WTC11 (cell line): ENCODE measurements at regions not wholly inside any gene's neighbourhood (a gene's known extent, or its start where the extent isn't known, plus 50 kb on each side); places are given as distances from the start of the nearest gene placed in this dataset.
"Not testable (repeated sequence)": the region's sequence is repeated elsewhere in the genome, so short reads cannot be mapped to it uniquely, and the experiment has no call there.

Experiments
- ATAC-seq: fragments of 200-7000 bp; cut with Tn5 transposase; 2 replicates; pipeline ENCODE4 v1.10.0; 2021; ENCODE audit warnings: mild to moderate bottlenecking, moderate library complexity
- CTCF ChIA-PET: fragments of 300-600 bp; sonication (Branson Sonifier 250); formaldehyde crosslinking; loops from one replicate; lab custom pipeline; 2021; ENCODE audit warnings: antibody characterized with exemption; lab: Charles Lee
- POLR2A ChIA-PET: fragments of 350-600 bp; sonication (Branson Sonifier 250); formaldehyde crosslinking; loops from one replicate; lab custom pipeline; 2021; ENCODE audit warnings: antibody characterized with exemption; lab: Charles Lee
- DNase-seq: peaks from one replicate; pipeline ENCODE4 v3.0.0; 2021; ENCODE audit warnings: low spot score
- H3K27ac Mint-ChIP-seq: 2 replicates; pipeline ENCODE4 v1.8.0; 2021; ENCODE audit warnings: mixed read lengths
- H3K27me3 Mint-ChIP-seq: 2 replicates; pipeline ENCODE4 v1.8.0; 2021; ENCODE audit warnings: low read depth, mild to moderate bottlenecking, moderate library complexity, mixed read lengths
- H3K36me3 Mint-ChIP-seq: 2 replicates; pipeline ENCODE4 v1.8.0; 2021; ENCODE audit warnings: mixed read lengths
- H3K4me1 Mint-ChIP-seq: 2 replicates; pipeline ENCODE4 v1.8.0; 2022; ENCODE audit warnings: mixed read lengths
- H3K4me3 Mint-ChIP-seq: 2 replicates; pipeline ENCODE4 v1.8.0; 2021; ENCODE audit warnings: mild to moderate bottlenecking, moderate library complexity, mixed read lengths
- H3K9me3 Mint-ChIP-seq: 2 replicates; pipeline ENCODE4 v1.8.0; 2021; ENCODE audit warnings: mixed read lengths
- ATF3 ChIP-seq: sonication (generic); formaldehyde crosslinking; conservative IDR thresholded peaks from 2 replicates; pipeline ENCODE4 v1.8.1; 2022; ENCODE audit warnings: mild to moderate bottlenecking, missing genetic modification reagents
- CTCF ChIP-seq: fragments of 200-600 bp; IDR thresholded peaks from 2 replicates; pipeline ENCODE4 v1.8.0; 2022; ENCODE audit warnings: antibody characterized with exemption
- FOXP1 ChIP-seq: sonication (generic); formaldehyde crosslinking; IDR thresholded peaks from 2 replicates; pipeline ENCODE4 v1.8.0; 2022; ENCODE audit warnings: missing genetic modification reagents, mild to moderate bottlenecking, moderate library complexity, borderline replicate concordance
- GABPB1 ChIP-seq: sonication (generic); formaldehyde crosslinking; IDR thresholded peaks from 2 replicates; pipeline ENCODE4 v1.8.1; 2023; ENCODE audit warnings: mild to moderate bottlenecking, missing genetic modification reagents
- KAT7 ChIP-seq: sonication (generic); formaldehyde crosslinking; IDR thresholded peaks from 2 replicates; pipeline ENCODE4 v1.8.1; 2023; ENCODE audit warnings: missing genetic modification reagents, mild to moderate bottlenecking, borderline replicate concordance
- MYBL2 ChIP-seq: sonication (generic); formaldehyde crosslinking; IDR thresholded peaks from 2 replicates; pipeline ENCODE4 v1.8.1; 2023; ENCODE audit warnings: mild to moderate bottlenecking, moderate library complexity, missing genetic modification reagents
- PRRX2 ChIP-seq: fragments of 250-450 bp; sonication (Bioruptor Pico); IDR thresholded peaks from 2 replicates; pipeline ENCODE4 v1.8.0; 2021; ENCODE audit warnings: mild to moderate bottlenecking
- RORB ChIP-seq: fragments of 250-450 bp; sonication (Bioruptor Pico); IDR thresholded peaks from 2 replicates; pipeline ENCODE4 v1.9.0; 2021; ENCODE audit warnings: mild to moderate bottlenecking
- ZNF121 ChIP-seq: sonication (generic); formaldehyde crosslinking; IDR thresholded peaks from 2 replicates; pipeline ENCODE4 v1.8.0; 2023; ENCODE audit warnings: missing genetic modification reagents
- ZNF138 ChIP-seq: sonication (generic); formaldehyde crosslinking; conservative IDR thresholded peaks from 2 replicates; pipeline ENCODE4 v1.8.1; 2022; ENCODE audit warnings: mild to moderate bottlenecking, moderate library complexity, missing genetic modification reagents
- ZNF532 ChIP-seq: fragments of 250-450 bp; sonication (Bioruptor Pico); IDR thresholded peaks from 2 replicates; pipeline ENCODE4 v1.9.0; 2021; ENCODE audit warnings: mild to moderate bottlenecking, borderline replicate concordance
- TF ChIP-seq, protein P1 (sequence below): sonication (generic); formaldehyde crosslinking; IDR thresholded peaks from 2 replicates; pipeline ENCODE4 v1.8.1; 2023; ENCODE audit warnings: mild to moderate bottlenecking, moderate library complexity, missing genetic modification reagents
- TF ChIP-seq, protein P2 (sequence below): fragments of 250-450 bp; sonication (Bioruptor Pico); conservative IDR thresholded peaks from 2 replicates; pipeline ENCODE4 v1.9.0; 2021; ENCODE audit warnings: mild to moderate bottlenecking
- TF ChIP-seq, protein P3 (sequence below): sonication (generic); formaldehyde crosslinking; IDR thresholded peaks from 2 replicates; pipeline ENCODE4 v1.8.1; 2022; ENCODE audit warnings: mild to moderate bottlenecking, missing genetic modification reagents, moderate library complexity, borderline replicate concordance
- TF ChIP-seq, protein P4 (sequence below): sonication (generic); formaldehyde crosslinking; IDR thresholded peaks from 2 replicates; pipeline ENCODE4 v1.8.0; 2022; ENCODE audit warnings: mild to moderate bottlenecking, missing genetic modification reagents

DNA sequence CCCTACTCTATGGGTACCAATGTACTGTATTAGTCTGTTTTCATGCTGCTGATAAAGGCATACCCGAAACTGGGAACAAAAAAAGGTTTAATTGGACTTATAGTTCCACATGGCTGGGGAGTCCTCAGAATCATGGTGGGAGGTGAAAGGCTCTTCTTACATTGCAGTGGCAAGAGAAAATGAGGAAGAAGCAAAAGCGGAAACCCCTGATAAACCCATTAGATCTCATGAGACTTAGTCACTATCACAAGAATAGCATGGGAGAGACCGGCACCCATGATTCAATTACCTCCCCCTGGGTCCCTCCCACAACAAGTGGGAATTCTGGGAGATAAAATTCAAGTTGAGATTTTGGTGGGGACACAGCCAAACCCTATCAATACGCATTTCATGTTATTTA is 635.3 kb downstream of the MID1IP1 start:
- H3K4me1 Mint-ChIP-seq, ATAC-seq, POLR2A ChIA-PET, DNase-seq, H3K27ac Mint-ChIP-seq, CTCF ChIA-PET, H3K9me3 Mint-ChIP-seq, H3K27me3 Mint-ChIP-seq, H3K4me3 Mint-ChIP-seq, H3K36me3 Mint-ChIP-seq: not testable (repeated sequence)

DNA sequence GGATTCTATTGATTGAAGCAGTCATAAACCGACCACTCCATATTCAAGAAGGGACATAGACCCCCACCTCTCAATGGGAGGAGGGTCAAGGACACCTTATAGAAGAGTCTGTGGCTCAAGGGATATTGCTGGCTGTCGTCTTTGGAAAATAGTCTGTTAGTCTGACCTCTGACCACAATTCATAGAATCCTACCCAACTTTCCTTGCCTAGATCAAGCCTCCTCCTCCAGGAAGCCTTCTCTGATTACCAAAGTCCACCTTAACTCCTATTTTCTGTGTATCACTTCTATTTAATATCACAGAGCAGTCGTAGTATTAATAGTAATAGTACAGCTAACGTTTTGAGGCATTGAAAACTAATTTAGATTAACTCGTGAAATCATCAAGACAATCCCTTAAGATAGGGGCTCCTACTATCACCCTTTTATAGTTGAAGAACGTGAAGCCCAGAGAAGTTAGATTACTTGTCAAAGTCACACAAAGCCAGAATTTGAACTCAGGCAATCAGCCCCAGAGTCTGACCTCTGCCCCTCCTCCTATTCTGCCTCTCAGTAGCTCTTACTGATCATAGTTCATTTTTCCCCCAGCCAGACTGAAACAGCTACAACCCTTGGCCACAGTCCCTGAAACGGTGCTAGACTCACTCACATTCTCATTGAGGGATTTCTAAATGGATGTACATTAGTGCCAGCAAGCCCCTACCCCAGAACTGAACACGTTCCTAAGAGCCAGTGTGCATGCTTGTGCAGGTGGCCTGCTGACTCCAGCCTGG is 636.6 kb downstream of the MID1IP1 start:
- no peak overlapping the region for H3K4me3 Mint-ChIP-seq
- H3K27me3 Mint-ChIP-seq: no peaks in the 10 kb centered on the region
- H3K36me3 Mint-ChIP-seq: no peaks in the 10 kb centered on the region
- ChIA-PET POLR2A (no interaction called here), CTCF (interaction anchor here (0.6 kb wide), 1 partner anchor 105 kb away, joined by 3 read pairs; no protein-coding TSS in a partner anchor)
- no peak overlapping the region for H3K27ac Mint-ChIP-seq
- ATAC-seq (no peak), DNase-seq (no peak)
- peaks cover 5% of the 10 kb centered on the region; the same call in 1 of the 2 replicates for H3K4me1 Mint-ChIP-seq
- no peaks in the 10 kb centered on the region for H3K9me3 Mint-ChIP-seq
- TF ChIP-seq ZNF138 (CRISPR knock-in tag) (no peak), RORB (CRISPR knock-in tag) (no peak), PRRX2 (no peak)
- TF ChIP-seq, protein P1, sequence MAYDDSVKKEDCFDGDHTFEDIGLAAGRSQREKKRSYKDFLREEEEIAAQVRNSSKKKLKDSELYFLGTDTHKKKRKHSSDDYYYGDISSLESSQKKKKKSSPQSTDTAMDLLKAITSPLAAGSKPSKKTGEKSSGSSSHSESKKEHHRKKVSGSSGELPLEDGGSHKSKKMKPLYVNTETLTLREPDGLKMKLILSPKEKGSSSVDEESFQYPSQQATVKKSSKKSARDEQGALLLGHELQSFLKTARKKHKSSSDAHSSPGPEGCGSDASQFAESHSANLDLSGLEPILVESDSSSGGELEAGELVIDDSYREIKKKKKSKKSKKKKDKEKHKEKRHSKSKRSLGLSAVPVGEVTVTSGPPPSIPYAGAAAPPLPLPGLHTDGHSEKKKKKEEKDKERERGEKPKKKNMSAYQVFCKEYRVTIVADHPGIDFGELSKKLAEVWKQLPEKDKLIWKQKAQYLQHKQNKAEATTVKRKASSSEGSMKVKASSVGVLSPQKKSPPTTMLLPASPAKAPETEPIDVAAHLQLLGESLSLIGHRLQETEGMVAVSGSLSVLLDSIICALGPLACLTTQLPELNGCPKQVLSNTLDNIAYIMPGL (CRISPR knock-in tag): no peak
- TF ChIP-seq, protein P2, sequence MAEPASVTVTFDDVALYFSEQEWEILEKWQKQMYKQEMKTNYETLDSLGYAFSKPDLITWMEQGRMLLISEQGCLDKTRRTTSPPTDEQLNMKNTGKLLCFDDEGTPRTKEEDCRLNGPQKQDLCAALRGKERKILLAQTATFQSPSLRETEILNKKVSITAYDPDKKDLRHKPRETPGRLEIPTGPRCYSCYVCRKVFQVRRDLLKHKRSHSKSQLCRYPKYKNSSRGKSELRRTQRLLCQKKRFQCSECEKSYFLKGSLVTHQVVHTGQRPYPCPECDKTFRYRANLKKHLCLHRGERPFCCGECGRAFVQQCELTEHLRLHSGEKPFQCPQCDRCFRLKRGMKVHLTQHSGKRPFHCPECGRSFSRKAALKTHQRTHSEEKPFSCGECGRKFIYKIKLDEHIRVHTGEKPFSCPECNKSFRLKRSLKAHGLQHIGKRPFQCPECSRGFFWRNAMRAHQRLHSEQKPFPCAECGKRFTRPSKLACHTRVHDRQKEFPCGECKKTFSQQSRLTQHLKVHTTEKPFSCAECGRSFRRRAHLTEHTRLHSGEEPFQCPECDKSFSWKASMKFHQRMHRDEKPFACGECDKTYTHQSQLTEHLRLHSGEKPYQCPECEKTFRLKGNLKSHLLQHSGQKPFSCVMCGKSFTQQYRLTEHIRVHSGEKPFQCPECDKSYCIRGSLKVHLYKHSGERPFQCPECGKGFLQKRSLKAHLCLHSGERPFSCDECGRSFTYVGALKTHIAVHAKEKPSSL (CRISPR knock-in tag): no peak

DNA sequence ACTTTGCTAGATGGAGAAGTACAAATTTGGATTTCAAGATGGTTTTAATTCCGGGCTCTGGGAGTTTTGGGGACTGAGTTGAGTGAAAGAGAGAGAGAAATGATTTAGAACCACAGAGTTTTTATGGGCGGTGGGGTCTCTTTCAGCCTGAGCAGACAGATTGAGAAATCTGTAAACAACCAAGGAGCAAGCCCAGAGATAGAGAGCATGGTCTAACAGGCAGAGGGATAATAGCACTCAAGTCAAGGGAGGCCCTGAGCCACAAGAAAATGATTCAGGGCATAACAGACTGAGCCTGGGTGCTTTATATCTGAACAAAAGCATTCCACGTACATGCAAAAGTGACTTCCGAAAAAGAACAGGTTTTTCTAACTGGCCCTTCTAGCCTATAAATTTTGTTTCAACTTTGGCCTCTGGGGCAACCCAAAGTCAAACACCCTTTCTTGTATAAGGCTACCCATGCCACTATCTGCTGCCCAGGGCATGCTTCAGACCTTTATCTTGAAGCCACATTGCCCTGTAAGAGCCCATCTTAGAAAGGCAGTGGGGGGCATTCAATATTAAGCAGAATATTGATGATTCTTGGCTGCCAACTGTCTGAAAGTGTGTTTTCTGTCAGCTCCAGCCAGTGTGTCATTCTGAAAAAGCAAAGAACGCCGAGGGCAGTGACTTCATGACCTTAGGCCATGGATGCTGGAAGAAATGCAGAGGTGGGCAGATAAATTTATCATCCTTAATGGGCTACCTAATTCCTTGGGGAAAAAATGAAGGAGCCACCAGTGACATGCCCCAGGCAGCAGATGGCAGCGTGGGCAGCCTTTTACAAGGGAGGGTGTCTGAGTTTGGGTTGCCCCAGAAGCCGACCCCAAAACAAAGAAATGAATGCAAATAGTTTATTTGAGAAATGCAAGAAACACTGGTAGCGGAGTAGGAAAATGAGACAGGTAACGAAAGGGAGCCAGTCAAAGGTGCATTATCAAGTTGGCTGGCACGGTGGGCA is 637.6 kb downstream of the MID1IP1 start:
- H3K4me1 Mint-ChIP-seq: peaks cover 5% of the 10 kb centered on the region; the same call in 1 of the 2 replicates
- no peak overlapping the region for H3K27ac Mint-ChIP-seq
- ChIA-PET CTCF (no interaction called here), POLR2A (no interaction called here)
- peaks cover 2% of the 10 kb centered on the region for H3K9me3 Mint-ChIP-seq
- ATAC-seq: no peak
- peak; percentile 18 for DNase-seq
- TF ChIP-seq KAT7 (CRISPR knock-in tag) (no peak), ATF3 (no peak), ZNF532 (CRISPR knock-in tag) (no peak), RORB (CRISPR knock-in tag) (no peak), MYBL2 (no peak), ZNF121 (CRISPR knock-in tag) (no peak), FOXP1 (CRISPR knock-in tag) (no peak), PRRX2 (no peak), GABPB1 (CRISPR knock-in tag) (no peak), CTCF (no peak)
- TF ChIP-seq, protein P3, sequence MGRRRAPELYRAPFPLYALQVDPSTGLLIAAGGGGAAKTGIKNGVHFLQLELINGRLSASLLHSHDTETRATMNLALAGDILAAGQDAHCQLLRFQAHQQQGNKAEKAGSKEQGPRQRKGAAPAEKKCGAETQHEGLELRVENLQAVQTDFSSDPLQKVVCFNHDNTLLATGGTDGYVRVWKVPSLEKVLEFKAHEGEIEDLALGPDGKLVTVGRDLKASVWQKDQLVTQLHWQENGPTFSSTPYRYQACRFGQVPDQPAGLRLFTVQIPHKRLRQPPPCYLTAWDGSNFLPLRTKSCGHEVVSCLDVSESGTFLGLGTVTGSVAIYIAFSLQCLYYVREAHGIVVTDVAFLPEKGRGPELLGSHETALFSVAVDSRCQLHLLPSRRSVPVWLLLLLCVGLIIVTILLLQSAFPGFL: no peak
- TF ChIP-seq, protein P4, sequence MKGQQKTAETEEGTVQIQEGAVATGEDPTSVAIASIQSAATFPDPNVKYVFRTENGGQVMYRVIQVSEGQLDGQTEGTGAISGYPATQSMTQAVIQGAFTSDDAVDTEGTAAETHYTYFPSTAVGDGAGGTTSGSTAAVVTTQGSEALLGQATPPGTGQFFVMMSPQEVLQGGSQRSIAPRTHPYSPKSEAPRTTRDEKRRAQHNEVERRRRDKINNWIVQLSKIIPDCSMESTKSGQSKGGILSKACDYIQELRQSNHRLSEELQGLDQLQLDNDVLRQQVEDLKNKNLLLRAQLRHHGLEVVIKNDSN (CRISPR knock-in tag): no peak
- H3K36me3 Mint-ChIP-seq: no peaks in the 10 kb centered on the region; the same call in 1 of the 2 replicates
- no peak overlapping the region for H3K4me3 Mint-ChIP-seq
- no peaks in the 10 kb centered on the region for H3K27me3 Mint-ChIP-seq
